Lower leg skin (tissue), 3 donors: ENCODE measurements at regions not wholly inside any gene's neighbourhood (a gene's known extent, or its start where the extent isn't known, plus 50 kb on each side); places are given as distances from the start of the nearest gene placed in this dataset.

ENCODE experiments used
- CTCF ChIP-seq, 3 donors: fragments of 450-650 bp; IDR thresholded peaks; one replicate each; pipeline ENCODE4 v1.5.1; 2016; ENCODE audit warnings: antibody characterized with exemption in 3 of 3, mild to moderate bottlenecking in 3 of 3, moderate library complexity in 2 of 3
- POLR2A ChIP-seq, 2 donors: fragments of 450-650 bp; IDR thresholded peaks; one replicate each; pipeline ENCODE4 v1.6.1; 2016 to 2017; ENCODE audit warnings: antibody characterized with exemption in 2 of 2, mild to moderate bottlenecking in 1 of 2, moderate library complexity in 1 of 2

- TF ChIP-seq CTCF (IDR thresholded peaks at IDR 0.05) (no peak), POLR2A (IDR thresholded peaks at IDR 0.05) (no peak)
Measured at GRCh38 chr3:84634668-84635067, 324.1 kb upstream of the CADM2 start.
